IMR-90 (cell line): ENCODE measurements at regions not wholly inside any gene's neighbourhood (a gene's known extent, or its start where the extent isn't known, plus 50 kb on each side); places are given as distances from the start of the nearest gene placed in this dataset.

ENCODE experiments used
- CTCF ChIP-seq: conservative IDR thresholded peaks from 2 replicates; pipeline ENCODE4 v1.5.1; 2012; ENCODE audit warnings: mild to moderate bottlenecking, low read depth, low read length, improper control_type of control experiment
- POLR2A ChIP-seq: IDR thresholded peaks from 2 replicates; pipeline ENCODE4 v1.6.1; 2012; ENCODE audit warnings: mild to moderate bottlenecking, low read depth, low read length

GRCh38 chr12:115761784-115762183, 515.7 kb downstream of the MED13L start:
- no peak for TF ChIP-seq CTCF
- no peak for TF ChIP-seq POLR2A
